ENCODE measurements at regions not wholly inside any gene's neighbourhood (a gene's known extent, or its start where the extent isn't known, plus 50 kb on each side); places are given as distances from the start of the nearest gene placed in this dataset.

GRCh38 chr17:6245301-6246177 is 175.4 kb downstream of the WSCD1 start:
- no TSS peak for BruUV-seq (replicated peaks)
- Histone ChIP-seq H2BK120ac (ENCODE audit: low read depth, low read length) (no peak overlapping the region), H3K4me3 (ENCODE audit: insufficient read depth, low read depth, low read length) (no peak overlapping the region), H3K9me3 (ENCODE audit: control insufficient read depth, insufficient read depth, low read length) (peaks cover 2% of the 10 kb centered on the region; the same call in 1 of the 2 replicates), H2BK20ac (ENCODE audit: low read depth, low read length) (no peak overlapping the region), H2AK5ac (ENCODE audit: low read depth, low read length) (no peak overlapping the region), H2BK15ac (ENCODE audit: low read depth, low read length) (no peak overlapping the region), H3K18ac (ENCODE audit: low read depth, low read length) (no peak overlapping the region), H3K4ac (ENCODE audit: low read depth, low read length) (no peak overlapping the region), H2AK9ac (replicated peaks; ENCODE audit: low read depth, low read length, poor library complexity) (no peak overlapping the region), H3K4me1 (ENCODE audit: control insufficient read depth, insufficient read depth, low read length) (no peaks in the 10 kb centered on the region), H3K23ac (ENCODE audit: low read depth, low read length) (no peak overlapping the region), H3K27ac (ENCODE audit: insufficient read depth, low read length) (no peak overlapping the region), H3K79me1 (ENCODE audit: low read depth in 1 of 2, low read length in 2 of 2) (no peaks in the 10 kb centered on the region), H3K14ac (replicated peaks; ENCODE audit: low read depth, low read length) (no peak overlapping the region), H4K20me1 (ENCODE audit: insufficient read depth, low read length) (no peaks in the 10 kb centered on the region), H4K5ac (ENCODE audit: low read depth, low read length) (no peak overlapping the region), H3K9me1 (ENCODE audit: insufficient read depth, low read length) (no peaks in the 10 kb centered on the region), H2AFZ (replicated peaks; ENCODE audit: low read length, poor library complexity) (no peak overlapping the region), H3K9ac (ENCODE audit: low read depth, low read length) (no peak overlapping the region), H3K36me3 (ENCODE audit: control insufficient read depth, insufficient read depth, low read length) (no peaks in the 10 kb centered on the region), H3K4me2 (ENCODE audit: low read depth, low read length) (no peak overlapping the region), H3K56ac (ENCODE audit: extremely low read depth, insufficient read depth, low read length) (no peak overlapping the region), H4K91ac (ENCODE audit: insufficient read depth, low read depth, low read length) (no peak overlapping the region), H2BK5ac (ENCODE audit: low read depth, low read length, poor library complexity, severe bottlenecking) (no peak overlapping the region), H3K27me3 (ENCODE audit: control insufficient read depth, insufficient read depth, low read length) (no peaks in the 10 kb centered on the region), H4K8ac (ENCODE audit: low read depth in 2 of 2, low read length in 2 of 2) (no peak overlapping the region)
- CTCF ChIA-PET, result no interaction called here
- POLR2A ChIA-PET (ENCODE audit: unreplicated experiment), result no interaction called here
- ATAC-seq (ENCODE audit: low read depth) (no peak), DNase-seq (no peak)
- in situ Hi-C loops (cut with MboI; ENCODE audit: low sequenced_read_pairs) (no loop called here), intact Hi-C loops (cut with micrococcal nuclease) (no loop called here), dilution Hi-C loops (cut with HindIII; ENCODE audit: low sequenced_read_pairs, unreplicated experiment) (no loop called here)
- TF ChIP-seq USF2 (IDR thresholded peaks at IDR 0.05; ENCODE audit: low read depth, low read length) (no peak), ELK1 (IDR thresholded peaks at IDR 0.05; ENCODE audit: borderline replicate concordance, low read depth, low read length) (no peak), MXI1 (IDR thresholded peaks at IDR 0.05; ENCODE audit: borderline replicate concordance, low read depth, low read length) (no peak), MAFK (IDR thresholded peaks at IDR 0.05; ENCODE audit: low read depth, low read length) (no peak), CHD1 (IDR thresholded peaks at IDR 0.05; ENCODE audit: low read depth, low read length) (no peak), CEBPB (IDR thresholded peaks at IDR 0.05; ENCODE audit: low read depth, low read length) (no peak), RCOR1 (IDR thresholded peaks at IDR 0.05; ENCODE audit: insufficient replicate concordance, low read length) (no peak), RAD21 (IDR thresholded peaks at IDR 0.05; ENCODE audit: low read length) (no peak), MAZ (IDR thresholded peaks at IDR 0.05; ENCODE audit: borderline replicate concordance, low read depth, low read length) (no peak), NFE2L2 (IDR thresholded peaks at IDR 0.05; ENCODE audit: low read depth, low read length) (no peak)
- TF ChIP-seq, protein P1, sequence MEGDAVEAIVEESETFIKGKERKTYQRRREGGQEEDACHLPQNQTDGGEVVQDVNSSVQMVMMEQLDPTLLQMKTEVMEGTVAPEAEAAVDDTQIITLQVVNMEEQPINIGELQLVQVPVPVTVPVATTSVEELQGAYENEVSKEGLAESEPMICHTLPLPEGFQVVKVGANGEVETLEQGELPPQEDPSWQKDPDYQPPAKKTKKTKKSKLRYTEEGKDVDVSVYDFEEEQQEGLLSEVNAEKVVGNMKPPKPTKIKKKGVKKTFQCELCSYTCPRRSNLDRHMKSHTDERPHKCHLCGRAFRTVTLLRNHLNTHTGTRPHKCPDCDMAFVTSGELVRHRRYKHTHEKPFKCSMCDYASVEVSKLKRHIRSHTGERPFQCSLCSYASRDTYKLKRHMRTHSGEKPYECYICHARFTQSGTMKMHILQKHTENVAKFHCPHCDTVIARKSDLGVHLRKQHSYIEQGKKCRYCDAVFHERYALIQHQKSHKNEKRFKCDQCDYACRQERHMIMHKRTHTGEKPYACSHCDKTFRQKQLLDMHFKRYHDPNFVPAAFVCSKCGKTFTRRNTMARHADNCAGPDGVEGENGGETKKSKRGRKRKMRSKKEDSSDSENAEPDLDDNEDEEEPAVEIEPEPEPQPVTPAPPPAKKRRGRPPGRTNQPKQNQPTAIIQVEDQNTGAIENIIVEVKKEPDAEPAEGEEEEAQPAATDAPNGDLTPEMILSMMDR (conservative IDR thresholded peaks at IDR 0.05; ENCODE audit: low read depth, low read length), result no peak
- 20% methylated on average over 1 of the region's 8 CpGs; no CpG with 5 or more reads in 1 of the 2 experiments for WGBS, 2 experiments (ENCODE audit: extremely low coverage in 2 of 2, insufficient read length in 1 of 2)

Data from IMR-90 (cell line).